ENCODE measurements at regions not wholly inside any gene's neighbourhood (a gene's known extent, or its start where the extent isn't known, plus 50 kb on each side); places are given as distances from the start of the nearest gene placed in this dataset.

DNA sequence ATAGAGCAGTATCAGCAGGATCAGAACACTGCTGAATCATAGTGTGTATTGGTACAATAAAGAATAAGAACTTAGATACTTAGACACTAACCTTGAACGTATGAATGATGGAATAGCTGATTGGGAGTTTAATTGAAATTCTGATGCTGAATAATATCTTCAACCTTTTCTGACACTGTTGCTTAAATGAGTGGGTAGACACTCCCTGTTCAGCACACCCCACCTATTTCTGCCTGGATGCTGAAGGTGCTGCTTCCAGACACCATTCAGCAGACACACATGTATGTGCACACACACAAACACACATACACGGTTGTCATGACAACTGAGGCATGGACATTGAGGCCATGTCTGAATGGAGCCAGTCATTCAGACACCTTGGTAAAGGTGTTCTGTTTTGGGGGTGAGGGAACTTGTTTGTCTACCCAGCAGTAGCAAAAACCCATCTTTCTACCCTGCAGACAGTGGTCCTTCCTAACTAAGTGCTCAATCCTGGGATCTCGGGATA is 54.3 kb downstream of the TMEM215 start:
- Mint-ChIP-seq H3K27ac (no peak overlapping the region), H3K4me1 (no peaks in the 10 kb centered on the region), H3K36me3 (no peaks in the 10 kb centered on the region), H3K27me3 (peaks cover 0 to 7% of the 10 kb centered on the region in 2 donors), H3K9me3 (no peaks in the 10 kb centered on the region), H3K4me3 (no peak overlapping the region)
- CTCF ChIA-PET = no interaction called here
- no peaks in the 10 kb centered on the region for H3K27me3 ChIP-seq (ENCODE audit: insufficient read depth, low read length, poor library complexity, severe bottlenecking)
- POLR2A ChIA-PET = no interaction called here
- no peak overlapping the region for H3K4me3 ChIP-seq (ENCODE audit: low read length)
- H3K27ac ChIP-seq (ENCODE audit: low read depth, low read length) = no peak overlapping the region
- no peaks in the 10 kb centered on the region for H3K36me3 ChIP-seq (ENCODE audit: insufficient read depth, low read length)
- no peak for DNase-seq
- H3K9me3 ChIP-seq (ENCODE audit: low read length) = no peaks in the 10 kb centered on the region
- H3K4me1 ChIP-seq (ENCODE audit: insufficient read depth, low read length) = no peaks in the 10 kb centered on the region

DNA sequence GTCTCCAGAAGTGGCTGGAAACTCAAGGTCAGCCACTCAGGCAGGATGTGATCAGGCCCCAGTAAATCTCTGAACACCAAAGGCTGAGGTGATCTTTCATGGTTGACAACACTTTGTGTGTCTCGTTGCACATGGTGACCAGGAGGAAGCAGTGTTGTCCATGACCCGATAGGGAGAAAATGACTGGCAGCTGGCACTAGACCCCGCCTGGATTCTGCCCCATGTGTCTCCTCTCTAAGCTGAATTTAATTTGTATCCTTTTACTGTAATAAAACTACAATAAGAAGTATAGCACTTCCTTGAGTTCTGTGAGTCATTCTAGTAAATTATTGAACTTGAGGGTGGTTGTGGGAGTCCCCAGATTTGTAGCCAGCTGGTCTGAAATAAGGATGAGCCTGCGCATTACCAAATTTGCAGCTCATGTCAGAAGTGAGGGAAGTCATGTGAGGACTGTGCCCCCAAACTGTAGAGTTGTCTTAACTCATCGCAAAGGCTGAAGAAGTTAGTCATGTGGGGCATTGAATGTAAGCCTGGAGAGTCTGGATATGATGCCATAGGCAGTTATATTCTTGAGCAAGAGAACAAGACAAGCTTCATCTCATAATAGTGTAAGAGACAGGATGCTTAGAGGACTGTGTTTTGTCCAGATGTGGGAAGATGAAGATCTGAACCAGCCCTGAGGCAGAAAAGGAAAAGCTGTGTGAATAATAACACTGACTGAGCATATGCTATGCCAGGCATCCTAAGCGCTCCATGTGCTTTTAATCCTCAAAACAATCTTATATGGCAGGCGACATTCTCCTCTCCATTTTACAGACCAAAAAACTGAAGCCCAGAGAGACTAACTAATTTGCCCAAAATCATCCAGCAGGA is 55.9 kb downstream of the TMEM215 start:
- CTCF ChIA-PET = no interaction called here
- no peak for DNase-seq
- Histone ChIP-seq H3K27me3 (ENCODE audit: insufficient read depth, low read length, poor library complexity, severe bottlenecking) (no peaks in the 10 kb centered on the region), H3K4me3 (ENCODE audit: low read length) (no peak overlapping the region), H3K9me3 (ENCODE audit: low read length) (no peaks in the 10 kb centered on the region), H3K4me1 (ENCODE audit: insufficient read depth, low read length) (no peaks in the 10 kb centered on the region), H3K27ac (ENCODE audit: low read depth, low read length) (no peak overlapping the region), H3K36me3 (ENCODE audit: insufficient read depth, low read length) (no peaks in the 10 kb centered on the region)
- H3K36me3 Mint-ChIP-seq = no peaks in the 10 kb centered on the region
- POLR2A ChIA-PET = no interaction called here
- H3K27me3 Mint-ChIP-seq = peaks cover 2 to 13% of the 10 kb centered on the region in 2 donors
- no peaks in the 10 kb centered on the region for H3K4me1 Mint-ChIP-seq
- H3K4me3 Mint-ChIP-seq = no peak overlapping the region
- H3K27ac Mint-ChIP-seq = no peak overlapping the region
- H3K9me3 Mint-ChIP-seq = peaks cover 0 to 2% (median 0%) of the 10 kb centered on the region in 5 donors

DNA sequence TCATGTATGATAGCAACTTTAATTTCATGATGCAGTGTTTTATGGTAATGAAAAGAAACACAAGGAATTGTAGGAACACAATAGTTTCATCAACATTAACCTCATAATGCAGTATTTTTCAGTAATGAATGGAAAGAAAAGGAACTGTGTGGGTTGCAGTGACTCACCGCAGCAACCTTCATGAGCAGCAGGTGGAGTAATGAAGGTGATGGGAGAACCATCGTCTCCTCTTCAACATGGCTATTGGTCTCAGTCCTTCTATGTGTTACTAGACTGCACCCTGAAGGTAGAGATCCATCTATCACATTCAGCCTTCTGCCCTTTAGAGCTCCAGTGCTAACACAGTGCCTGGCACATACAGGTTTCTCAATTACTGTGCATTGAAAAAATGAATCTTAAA is 58.0 kb downstream of the TMEM215 start:
- no peaks in the 10 kb centered on the region for H3K4me1 ChIP-seq (ENCODE audit: insufficient read depth, low read length)
- no peaks in the 10 kb centered on the region for H3K9me3 ChIP-seq (ENCODE audit: low read length)
- no peak overlapping the region for H3K27ac ChIP-seq (ENCODE audit: low read depth, low read length)
- no peak overlapping the region for H3K4me3 ChIP-seq (ENCODE audit: low read length)
- H3K9me3 Mint-ChIP-seq = peaks cover 0 to 2% (median 0%) of the 10 kb centered on the region in 5 donors
- H3K27me3 Mint-ChIP-seq = peaks cover 7 to 23% of the 10 kb centered on the region in 2 donors
- DNase-seq = no peak
- H3K36me3 ChIP-seq (ENCODE audit: insufficient read depth, low read length) = no peaks in the 10 kb centered on the region
- H3K27ac Mint-ChIP-seq = no peak overlapping the region
- no peaks in the 10 kb centered on the region for H3K4me1 Mint-ChIP-seq
- CTCF ChIA-PET = no interaction called here
- H3K27me3 ChIP-seq (ENCODE audit: insufficient read depth, low read length, poor library complexity, severe bottlenecking) = no peaks in the 10 kb centered on the region
- H3K36me3 Mint-ChIP-seq = no peaks in the 10 kb centered on the region
- POLR2A ChIA-PET = no interaction called here
- H3K4me3 Mint-ChIP-seq = no peak overlapping the region

DNA sequence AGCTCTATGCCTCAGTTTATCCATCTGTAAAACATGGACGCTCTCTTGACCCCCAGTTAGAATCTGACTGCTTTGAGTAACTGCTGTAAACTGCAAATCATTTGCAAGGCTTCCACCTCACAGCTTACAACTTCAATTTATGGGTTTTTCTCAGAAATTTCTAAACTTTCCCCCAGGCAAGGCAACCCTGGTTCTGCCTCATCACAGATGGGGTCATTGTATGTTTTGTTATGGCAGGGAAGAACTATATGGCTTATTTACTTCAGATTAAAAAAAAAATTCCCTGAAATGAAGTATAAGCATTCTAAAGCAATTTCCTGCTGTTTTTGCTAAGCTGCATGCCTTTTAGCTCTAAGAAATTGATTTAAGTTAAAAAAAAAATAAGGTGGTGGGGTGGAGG is 60.0 kb downstream of the TMEM215 start:
- Mint-ChIP-seq H3K4me3 (no peak overlapping the region), H3K27ac (no peak overlapping the region), H3K4me1 (no peaks in the 10 kb centered on the region), H3K36me3 (no peaks in the 10 kb centered on the region), H3K9me3 (peaks cover 0 to 2% (median 0%) of the 10 kb centered on the region in 5 donors), H3K27me3 (peaks cover 10 to 31% of the 10 kb centered on the region in 2 donors)
- no peaks in the 10 kb centered on the region for H3K36me3 ChIP-seq (ENCODE audit: insufficient read depth, low read length)
- no peaks in the 10 kb centered on the region for H3K4me1 ChIP-seq (ENCODE audit: insufficient read depth, low read length)
- no peaks in the 10 kb centered on the region for H3K9me3 ChIP-seq (ENCODE audit: low read length)
- CTCF ChIA-PET = interaction anchor here (1.5 kb wide), 1 partner anchor 20 kb away, joined by 3 read pairs; no protein-coding TSS in a partner anchor
- POLR2A ChIA-PET = no interaction called here
- DNase-seq = no peak
- H3K27ac ChIP-seq (ENCODE audit: low read depth, low read length) = no peak overlapping the region
- no peak overlapping the region for H3K4me3 ChIP-seq (ENCODE audit: low read length)
- H3K27me3 ChIP-seq (ENCODE audit: insufficient read depth, low read length, poor library complexity, severe bottlenecking) = no peaks in the 10 kb centered on the region

DNA sequence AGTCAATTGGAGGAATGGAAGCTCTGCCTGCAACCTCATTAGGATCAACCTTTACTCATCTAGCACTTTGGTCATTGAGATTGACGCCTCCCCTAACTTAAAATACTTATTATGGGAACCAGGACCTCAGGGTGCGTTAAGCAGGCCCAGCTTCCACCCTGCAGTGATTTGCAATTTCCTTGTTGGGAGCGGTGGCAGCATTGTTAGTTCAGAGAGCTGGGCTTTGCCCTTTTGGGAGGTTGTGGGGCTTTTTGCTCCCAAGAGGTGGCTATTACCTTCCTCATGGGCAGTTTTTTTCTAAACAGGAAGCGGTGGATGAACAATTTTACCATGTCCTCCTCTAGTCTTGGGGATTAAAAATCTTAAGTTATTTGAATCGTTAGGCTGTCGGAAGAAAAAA is 60.9 kb downstream of the TMEM215 start:
- ChIA-PET CTCF (no interaction called here), POLR2A (no interaction called here)
- Histone ChIP-seq H3K4me1 (ENCODE audit: insufficient read depth, low read length) (no peaks in the 10 kb centered on the region), H3K36me3 (ENCODE audit: insufficient read depth, low read length) (no peaks in the 10 kb centered on the region), H3K9me3 (ENCODE audit: low read length) (no peaks in the 10 kb centered on the region), H3K27ac (ENCODE audit: low read depth, low read length) (no peak overlapping the region), H3K4me3 (ENCODE audit: low read length) (no peak overlapping the region), H3K27me3 (ENCODE audit: insufficient read depth, low read length, poor library complexity, severe bottlenecking) (no peaks in the 10 kb centered on the region)
- Mint-ChIP-seq H3K4me1 (no peaks in the 10 kb centered on the region), H3K27me3 (peaks cover 10 to 39% of the 10 kb centered on the region in 2 donors), H3K4me3 (no peak overlapping the region), H3K27ac (no peak overlapping the region), H3K9me3 (peaks cover 0 to 2% (median 0%) of the 10 kb centered on the region in 5 donors), H3K36me3 (no peaks in the 10 kb centered on the region)
- no peak for DNase-seq

DNA sequence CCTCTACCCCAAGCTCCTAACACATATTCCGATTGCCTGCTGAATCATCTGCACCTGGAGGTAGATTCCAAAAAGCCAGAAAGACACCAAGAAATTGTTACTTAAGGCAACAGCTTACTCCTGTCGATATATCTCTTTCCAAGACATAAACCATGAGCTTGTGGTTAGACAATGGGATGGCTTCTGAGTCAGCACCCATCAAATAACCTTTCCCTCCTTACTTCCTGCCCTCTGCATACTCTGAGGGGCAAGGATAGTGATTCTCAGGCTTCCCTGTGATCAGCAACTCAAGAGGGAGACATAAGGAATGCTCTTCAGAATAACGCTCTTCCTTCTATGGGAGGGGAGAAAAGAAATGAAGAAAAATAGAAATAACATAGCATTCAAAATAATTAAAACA is 70.9 kb downstream of the TMEM215 start:
- CTCF ChIA-PET = interaction anchor here (0.5 kb wide), 1 partner anchor 63 kb away, joined by 3 read pairs; no protein-coding TSS in a partner anchor
- no peak overlapping the region for H3K27ac ChIP-seq (ENCODE audit: low read depth, low read length)
- no peaks in the 10 kb centered on the region for H3K27me3 ChIP-seq (ENCODE audit: insufficient read depth, low read length, poor library complexity, severe bottlenecking)
- Mint-ChIP-seq H3K9me3 (no peaks in the 10 kb centered on the region), H3K27ac (no peak overlapping the region), H3K4me3 (no peak overlapping the region), H3K27me3 (peaks cover 5 to 8% of the 10 kb centered on the region in 2 donors), H3K4me1 (no peaks in the 10 kb centered on the region), H3K36me3 (no peaks in the 10 kb centered on the region)
- H3K9me3 ChIP-seq (ENCODE audit: low read length) = no peaks in the 10 kb centered on the region
- no peaks in the 10 kb centered on the region for H3K36me3 ChIP-seq (ENCODE audit: insufficient read depth, low read length)
- no peak for DNase-seq
- H3K4me3 ChIP-seq (ENCODE audit: low read length) = no peak overlapping the region
- no peaks in the 10 kb centered on the region for H3K4me1 ChIP-seq (ENCODE audit: insufficient read depth, low read length)
- POLR2A ChIA-PET = no interaction called here

DNA sequence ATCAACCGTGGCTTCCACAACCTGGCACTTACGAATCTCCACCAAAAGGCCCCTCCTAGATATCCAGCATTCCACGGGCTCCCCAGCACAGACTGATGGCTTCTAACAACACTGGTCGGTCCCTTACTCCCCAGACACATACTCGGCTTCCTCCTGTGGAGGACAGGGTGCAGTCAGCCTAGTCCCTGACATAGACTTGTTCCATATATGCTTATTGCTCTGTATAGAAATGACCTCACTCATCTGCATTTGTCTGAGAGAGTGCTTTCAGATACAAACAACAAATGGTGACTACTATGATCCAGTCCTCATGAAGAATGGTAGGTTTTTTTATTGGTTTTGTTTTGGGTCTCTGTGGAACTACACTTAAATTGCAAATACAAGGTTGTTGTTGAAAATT is 72.4 kb downstream of the TMEM215 start:
- H3K27me3 ChIP-seq (ENCODE audit: insufficient read depth, low read length, poor library complexity, severe bottlenecking) = no peaks in the 10 kb centered on the region
- Mint-ChIP-seq H3K4me3 (no peak overlapping the region), H3K36me3 (no peaks in the 10 kb centered on the region), H3K4me1 (no peaks in the 10 kb centered on the region), H3K27me3 (peaks cover 4 to 7% of the 10 kb centered on the region in 2 donors), H3K9me3 (no peaks in the 10 kb centered on the region), H3K27ac (no peak overlapping the region)
- ChIA-PET POLR2A (no interaction called here), CTCF (no interaction called here)
- no peak for DNase-seq
- no peaks in the 10 kb centered on the region for H3K4me1 ChIP-seq (ENCODE audit: insufficient read depth, low read length)
- no peaks in the 10 kb centered on the region for H3K36me3 ChIP-seq (ENCODE audit: insufficient read depth, low read length)
- no peak overlapping the region for H3K27ac ChIP-seq (ENCODE audit: low read depth, low read length)
- H3K9me3 ChIP-seq (ENCODE audit: low read length) = no peaks in the 10 kb centered on the region
- no peak overlapping the region for H3K4me3 ChIP-seq (ENCODE audit: low read length)

DNA sequence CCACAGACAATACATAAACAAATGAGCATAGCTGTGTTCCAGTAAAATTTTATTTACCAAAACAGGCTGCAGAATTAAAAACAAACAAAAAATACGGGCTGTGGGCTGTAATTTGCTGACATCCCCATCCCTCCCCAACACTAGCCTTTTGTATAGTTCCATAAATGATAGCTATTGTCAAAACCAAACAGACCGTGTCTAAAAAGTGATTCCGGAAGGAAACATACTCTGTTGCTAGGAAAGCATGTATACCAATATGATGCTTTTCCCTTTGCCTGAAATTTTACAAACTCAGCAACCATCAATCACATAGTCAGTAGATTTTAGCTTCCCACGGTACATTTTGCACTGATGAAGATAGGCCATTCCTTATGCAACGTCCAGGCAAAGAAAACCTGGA is 80.0 kb downstream of the TMEM215 start:
- H3K4me1 Mint-ChIP-seq = no peaks in the 10 kb centered on the region
- POLR2A ChIA-PET = no interaction called here
- no peaks in the 10 kb centered on the region for H3K4me1 ChIP-seq (ENCODE audit: insufficient read depth, low read length)
- no peak overlapping the region for H3K27ac ChIP-seq (ENCODE audit: low read depth, low read length)
- H3K9me3 Mint-ChIP-seq = peaks cover 0 to 1% (median 0%) of the 10 kb centered on the region in 5 donors
- no peak overlapping the region for H3K27ac Mint-ChIP-seq
- DNase-seq = no peak
- H3K36me3 ChIP-seq (ENCODE audit: insufficient read depth, low read length) = no peaks in the 10 kb centered on the region
- H3K27me3 ChIP-seq (ENCODE audit: insufficient read depth, low read length, poor library complexity, severe bottlenecking) = no peaks in the 10 kb centered on the region
- H3K36me3 Mint-ChIP-seq = no peaks in the 10 kb centered on the region
- H3K27me3 Mint-ChIP-seq = peaks cover 3 to 12% of the 10 kb centered on the region in 2 donors
- no peaks in the 10 kb centered on the region for H3K9me3 ChIP-seq (ENCODE audit: low read length)
- no peak overlapping the region for H3K4me3 Mint-ChIP-seq
- CTCF ChIA-PET = no interaction called here
- H3K4me3 ChIP-seq (ENCODE audit: low read length) = no peak overlapping the region

Measured in CD8-positive, alpha-beta memory T cell (primary cell).